WTC11 (cell line): ENCODE measurements at regions not wholly inside any gene's neighbourhood (a gene's known extent, or its start where the extent isn't known, plus 50 kb on each side); places are given as distances from the start of the nearest gene placed in this dataset.

Experiments
- ATAC-seq: fragments of 200-7000 bp; cut with Tn5 transposase; 2 replicates; pipeline ENCODE4 v1.10.0; 2021; ENCODE audit warnings: mild to moderate bottlenecking, moderate library complexity
- CTCF ChIA-PET: fragments of 300-600 bp; sonication (Branson Sonifier 250); formaldehyde crosslinking; loops from one replicate; lab custom pipeline; 2021; ENCODE audit warnings: antibody characterized with exemption; lab: Charles Lee
- POLR2A ChIA-PET: fragments of 350-600 bp; sonication (Branson Sonifier 250); formaldehyde crosslinking; loops from one replicate; lab custom pipeline; 2021; ENCODE audit warnings: antibody characterized with exemption; lab: Charles Lee
- DNase-seq: peaks from one replicate; pipeline ENCODE4 v3.0.0; 2021; ENCODE audit warnings: low spot score
- H3K27ac Mint-ChIP-seq: 2 replicates; pipeline ENCODE4 v1.8.0; 2021; ENCODE audit warnings: mixed read lengths
- H3K27me3 Mint-ChIP-seq: 2 replicates; pipeline ENCODE4 v1.8.0; 2021; ENCODE audit warnings: low read depth, mild to moderate bottlenecking, moderate library complexity, mixed read lengths
- H3K36me3 Mint-ChIP-seq: 2 replicates; pipeline ENCODE4 v1.8.0; 2021; ENCODE audit warnings: mixed read lengths
- H3K4me1 Mint-ChIP-seq: 2 replicates; pipeline ENCODE4 v1.8.0; 2022; ENCODE audit warnings: mixed read lengths
- H3K4me3 Mint-ChIP-seq: 2 replicates; pipeline ENCODE4 v1.8.0; 2021; ENCODE audit warnings: mild to moderate bottlenecking, moderate library complexity, mixed read lengths
- H3K9me3 Mint-ChIP-seq: 2 replicates; pipeline ENCODE4 v1.8.0; 2021; ENCODE audit warnings: mixed read lengths
- AFF4 ChIP-seq: sonication (generic); formaldehyde crosslinking; IDR thresholded peaks from 2 replicates; pipeline ENCODE4 v1.8.1; 2023; ENCODE audit warnings: mild to moderate bottlenecking, missing genetic modification reagents, borderline replicate concordance
- CBFB ChIP-seq: sonication (generic); formaldehyde crosslinking; IDR thresholded peaks from 2 replicates; pipeline ENCODE4 v1.8.1; 2022; ENCODE audit warnings: mild to moderate bottlenecking, low read depth, missing genetic modification reagents
- EMX1 ChIP-seq: fragments of 250-450 bp; sonication (Bioruptor Pico); IDR thresholded peaks from 2 replicates; pipeline ENCODE4 v1.8.0; 2021; ENCODE audit warnings: mild to moderate bottlenecking
- HMGA2 ChIP-seq: fragments of 250-450 bp; sonication (Bioruptor Pico); IDR thresholded peaks from 2 replicates; pipeline ENCODE4 v1.4.0; 2021; ENCODE audit warnings: mild to moderate bottlenecking, moderate library complexity
- IRF2 ChIP-seq: sonication (generic); formaldehyde crosslinking; IDR thresholded peaks from 2 replicates; pipeline ENCODE4 v1.8.0; 2022; ENCODE audit warnings: low read depth, missing genetic modification reagents, borderline replicate concordance
- JUN ChIP-seq: sonication (generic); formaldehyde crosslinking; IDR thresholded peaks from 2 replicates; pipeline ENCODE4 v1.8.0; 2023; ENCODE audit warnings: mild to moderate bottlenecking, missing genetic modification reagents
- MXD4 ChIP-seq: fragments of 250-450 bp; sonication (Bioruptor Pico); IDR thresholded peaks from 2 replicates; pipeline ENCODE4 v1.8.0; 2021; ENCODE audit warnings: mild to moderate bottlenecking, moderate library complexity, borderline replicate concordance
- NFYB ChIP-seq: sonication (generic); formaldehyde crosslinking; conservative IDR thresholded peaks from 2 replicates; pipeline ENCODE4 v1.8.0; 2022; ENCODE audit warnings: low read depth, missing genetic modification reagents
- RELA ChIP-seq: sonication (generic); formaldehyde crosslinking; IDR thresholded peaks from 2 replicates; pipeline ENCODE4 v1.8.1; 2022; ENCODE audit warnings: missing genetic modification reagents, mild to moderate bottlenecking, borderline replicate concordance
- RORB ChIP-seq: fragments of 250-450 bp; sonication (Bioruptor Pico); IDR thresholded peaks from 2 replicates; pipeline ENCODE4 v1.9.0; 2021; ENCODE audit warnings: mild to moderate bottlenecking
- SP1 ChIP-seq: sonication (generic); formaldehyde crosslinking; conservative IDR thresholded peaks from 2 replicates; pipeline ENCODE4 v1.8.1; 2022; ENCODE audit warnings: missing genetic modification reagents
- TEAD4 ChIP-seq: sonication (generic); formaldehyde crosslinking; IDR thresholded peaks from 2 replicates; pipeline ENCODE4 v1.8.0; 2022; ENCODE audit warnings: mild to moderate bottlenecking, missing genetic modification reagents
- ZNF263 ChIP-seq: sonication (generic); formaldehyde crosslinking; IDR thresholded peaks from 2 replicates; pipeline ENCODE4 v1.8.1; 2022; ENCODE audit warnings: low read depth, mild to moderate bottlenecking, moderate library complexity, missing genetic modification reagents
- ZNF281 ChIP-seq: sonication (generic); formaldehyde crosslinking; IDR thresholded peaks from 2 replicates; pipeline ENCODE4 v1.8.0; 2023; ENCODE audit warnings: mild to moderate bottlenecking, missing genetic modification reagents
- ZNF317 ChIP-seq: sonication (generic); formaldehyde crosslinking; IDR thresholded peaks from 2 replicates; pipeline ENCODE4 v1.8.1; 2023; ENCODE audit warnings: low read depth, mild to moderate bottlenecking, moderate library complexity, missing genetic modification reagents, borderline replicate concordance
- TF ChIP-seq, protein P1 (sequence below): fragments of 250-450 bp; sonication (Bioruptor Pico); IDR thresholded peaks from 2 replicates; pipeline ENCODE4 v1.8.0; 2021; ENCODE audit warnings: mild to moderate bottlenecking
- TF ChIP-seq, protein P2 (sequence below): sonication (generic); formaldehyde crosslinking; IDR thresholded peaks from 2 replicates; pipeline ENCODE4 v1.8.1; 2022; ENCODE audit warnings: missing genetic modification reagents, borderline replicate concordance
- TF ChIP-seq, protein P3 (sequence below): sonication (generic); formaldehyde crosslinking; IDR thresholded peaks from 2 replicates; pipeline ENCODE4 v1.8.1; 2023; ENCODE audit warnings: mild to moderate bottlenecking, missing genetic modification reagents
- TF ChIP-seq, protein P4 (sequence below): sonication (generic); formaldehyde crosslinking; IDR thresholded peaks from 2 replicates; pipeline ENCODE4 v1.8.0; 2023; ENCODE audit warnings: missing genetic modification reagents, mild to moderate bottlenecking, borderline replicate concordance
- TF ChIP-seq, protein P5 (sequence below): sonication (generic); formaldehyde crosslinking; IDR thresholded peaks from 2 replicates; pipeline ENCODE4 v1.8.0; 2022; ENCODE audit warnings: mild to moderate bottlenecking, missing genetic modification reagents

DNA sequence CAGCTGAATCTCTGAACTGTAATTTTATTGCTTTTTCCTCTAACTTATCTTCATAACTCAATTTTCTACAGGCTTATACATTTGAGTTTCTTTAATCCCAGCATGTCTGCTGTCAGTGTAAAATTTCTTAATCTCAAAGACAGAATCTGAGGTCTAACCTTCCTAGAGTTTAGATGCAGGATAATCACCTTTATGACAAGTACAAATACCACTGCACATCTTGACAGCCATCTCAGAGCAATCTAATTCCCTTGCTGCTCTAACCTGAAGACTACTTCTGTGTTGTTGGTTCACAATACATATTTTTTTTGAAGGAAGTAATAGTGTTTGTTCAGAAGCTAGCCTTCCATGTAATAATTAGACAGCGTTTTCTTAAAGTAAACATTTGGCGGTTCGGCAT lies 424.2 kb upstream of the ZWINT start:
- H3K27me3 Mint-ChIP-seq, result no peaks in the 10 kb centered on the region
- no peaks in the 10 kb centered on the region for H3K9me3 Mint-ChIP-seq
- POLR2A ChIA-PET, result no interaction called here
- TF ChIP-seq CBFB (CRISPR knock-in tag), result no peak
- no peak for TF ChIP-seq AFF4 (CRISPR knock-in tag)
- TF ChIP-seq RORB (CRISPR knock-in tag), result no peak
- TF ChIP-seq, protein P1, sequence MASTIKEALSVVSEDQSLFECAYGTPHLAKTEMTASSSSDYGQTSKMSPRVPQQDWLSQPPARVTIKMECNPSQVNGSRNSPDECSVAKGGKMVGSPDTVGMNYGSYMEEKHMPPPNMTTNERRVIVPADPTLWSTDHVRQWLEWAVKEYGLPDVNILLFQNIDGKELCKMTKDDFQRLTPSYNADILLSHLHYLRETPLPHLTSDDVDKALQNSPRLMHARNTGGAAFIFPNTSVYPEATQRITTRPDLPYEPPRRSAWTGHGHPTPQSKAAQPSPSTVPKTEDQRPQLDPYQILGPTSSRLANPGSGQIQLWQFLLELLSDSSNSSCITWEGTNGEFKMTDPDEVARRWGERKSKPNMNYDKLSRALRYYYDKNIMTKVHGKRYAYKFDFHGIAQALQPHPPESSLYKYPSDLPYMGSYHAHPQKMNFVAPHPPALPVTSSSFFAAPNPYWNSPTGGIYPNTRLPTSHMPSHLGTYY (CRISPR knock-in tag), result no peak
- no peak for TF ChIP-seq NFYB (CRISPR knock-in tag)
- no peak for TF ChIP-seq IRF2 (CRISPR knock-in tag)
- TF ChIP-seq, protein P2, sequence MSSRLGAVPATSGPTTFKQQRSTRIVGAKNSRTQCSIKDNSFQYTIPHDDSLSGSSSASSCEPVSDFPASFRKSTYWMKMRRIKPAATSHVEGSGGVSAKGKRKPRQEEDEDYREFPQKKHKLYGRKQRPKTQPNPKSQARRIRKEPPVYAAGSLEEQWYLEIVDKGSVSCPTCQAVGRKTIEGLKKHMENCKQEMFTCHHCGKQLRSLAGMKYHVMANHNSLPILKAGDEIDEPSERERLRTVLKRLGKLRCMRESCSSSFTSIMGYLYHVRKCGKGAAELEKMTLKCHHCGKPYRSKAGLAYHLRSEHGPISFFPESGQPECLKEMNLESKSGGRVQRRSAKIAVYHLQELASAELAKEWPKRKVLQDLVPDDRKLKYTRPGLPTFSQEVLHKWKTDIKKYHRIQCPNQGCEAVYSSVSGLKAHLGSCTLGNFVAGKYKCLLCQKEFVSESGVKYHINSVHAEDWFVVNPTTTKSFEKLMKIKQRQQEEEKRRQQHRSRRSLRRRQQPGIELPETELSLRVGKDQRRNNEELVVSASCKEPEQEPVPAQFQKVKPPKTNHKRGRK (CRISPR knock-in tag), result no peak
- TF ChIP-seq, protein P3, sequence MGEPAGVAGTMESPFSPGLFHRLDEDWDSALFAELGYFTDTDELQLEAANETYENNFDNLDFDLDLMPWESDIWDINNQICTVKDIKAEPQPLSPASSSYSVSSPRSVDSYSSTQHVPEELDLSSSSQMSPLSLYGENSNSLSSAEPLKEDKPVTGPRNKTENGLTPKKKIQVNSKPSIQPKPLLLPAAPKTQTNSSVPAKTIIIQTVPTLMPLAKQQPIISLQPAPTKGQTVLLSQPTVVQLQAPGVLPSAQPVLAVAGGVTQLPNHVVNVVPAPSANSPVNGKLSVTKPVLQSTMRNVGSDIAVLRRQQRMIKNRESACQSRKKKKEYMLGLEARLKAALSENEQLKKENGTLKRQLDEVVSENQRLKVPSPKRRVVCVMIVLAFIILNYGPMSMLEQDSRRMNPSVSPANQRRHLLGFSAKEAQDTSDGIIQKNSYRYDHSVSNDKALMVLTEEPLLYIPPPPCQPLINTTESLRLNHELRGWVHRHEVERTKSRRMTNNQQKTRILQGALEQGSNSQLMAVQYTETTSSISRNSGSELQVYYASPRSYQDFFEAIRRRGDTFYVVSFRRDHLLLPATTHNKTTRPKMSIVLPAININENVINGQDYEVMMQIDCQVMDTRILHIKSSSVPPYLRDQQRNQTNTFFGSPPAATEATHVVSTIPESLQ (CRISPR knock-in tag), result no peak
- TF ChIP-seq EMX1 (CRISPR knock-in tag), result no peak
- TF ChIP-seq SP1 (CRISPR knock-in tag), result no peak
- no peak for TF ChIP-seq ZNF263 (CRISPR knock-in tag)
- no peak for TF ChIP-seq JUN (CRISPR knock-in tag)
- no peak for TF ChIP-seq ZNF281 (CRISPR knock-in tag)
- TF ChIP-seq, all 79 proteins: peak for 0
- Mint-ChIP-seq H3K4me1 (no peaks in the 10 kb centered on the region), H3K36me3 (no peaks in the 10 kb centered on the region), H3K4me3 (no peak overlapping the region), H3K27ac (no peak overlapping the region)
- DNase-seq, result no peak
- CTCF ChIA-PET, result no interaction called here
- ATAC-seq, result no peak

DNA sequence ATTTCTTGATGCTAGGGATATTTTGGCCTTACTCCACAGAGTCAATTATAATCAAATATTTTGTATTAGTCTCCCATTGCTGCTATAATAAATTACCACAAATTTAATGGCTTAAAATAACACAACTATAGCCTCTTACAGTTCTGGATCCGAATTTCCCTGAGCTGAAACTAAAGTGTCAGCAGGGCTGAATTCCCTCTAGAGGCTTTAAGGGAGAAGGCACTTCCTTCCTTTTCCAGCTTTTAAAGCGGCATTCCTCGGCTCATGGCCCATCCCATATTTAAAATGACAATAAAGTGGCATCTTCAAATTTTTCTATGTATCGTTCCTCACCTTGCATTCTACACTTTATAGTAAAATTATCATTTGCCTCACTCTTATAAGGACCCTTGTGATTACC lies 421.4 kb upstream of the ZWINT start:
- Mint-ChIP-seq H3K27me3 (no peaks in the 10 kb centered on the region), H3K36me3 (no peaks in the 10 kb centered on the region), H3K4me1 (no peaks in the 10 kb centered on the region), H3K4me3 (no peak overlapping the region), H3K27ac (no peak overlapping the region), H3K9me3 (no peaks in the 10 kb centered on the region)
- POLR2A ChIA-PET, result no interaction called here
- DNase-seq (no peak), ATAC-seq (peak; percentile 84)
- CTCF ChIA-PET, result interaction anchor here (0.6 to 1.3 kb wide), 6 partner anchors 9 to 421 kb away, joined by 3 to 7 read pairs (median 3); partner anchors contain the start of gene ZWINT
- TF ChIP-seq TEAD4 (CRISPR knock-in tag) (no peak), MXD4 (no peak), HMGA2 (no peak), RELA (CRISPR knock-in tag) (no peak), ZNF317 (CRISPR knock-in tag) (no peak)
- TF ChIP-seq, protein P4, sequence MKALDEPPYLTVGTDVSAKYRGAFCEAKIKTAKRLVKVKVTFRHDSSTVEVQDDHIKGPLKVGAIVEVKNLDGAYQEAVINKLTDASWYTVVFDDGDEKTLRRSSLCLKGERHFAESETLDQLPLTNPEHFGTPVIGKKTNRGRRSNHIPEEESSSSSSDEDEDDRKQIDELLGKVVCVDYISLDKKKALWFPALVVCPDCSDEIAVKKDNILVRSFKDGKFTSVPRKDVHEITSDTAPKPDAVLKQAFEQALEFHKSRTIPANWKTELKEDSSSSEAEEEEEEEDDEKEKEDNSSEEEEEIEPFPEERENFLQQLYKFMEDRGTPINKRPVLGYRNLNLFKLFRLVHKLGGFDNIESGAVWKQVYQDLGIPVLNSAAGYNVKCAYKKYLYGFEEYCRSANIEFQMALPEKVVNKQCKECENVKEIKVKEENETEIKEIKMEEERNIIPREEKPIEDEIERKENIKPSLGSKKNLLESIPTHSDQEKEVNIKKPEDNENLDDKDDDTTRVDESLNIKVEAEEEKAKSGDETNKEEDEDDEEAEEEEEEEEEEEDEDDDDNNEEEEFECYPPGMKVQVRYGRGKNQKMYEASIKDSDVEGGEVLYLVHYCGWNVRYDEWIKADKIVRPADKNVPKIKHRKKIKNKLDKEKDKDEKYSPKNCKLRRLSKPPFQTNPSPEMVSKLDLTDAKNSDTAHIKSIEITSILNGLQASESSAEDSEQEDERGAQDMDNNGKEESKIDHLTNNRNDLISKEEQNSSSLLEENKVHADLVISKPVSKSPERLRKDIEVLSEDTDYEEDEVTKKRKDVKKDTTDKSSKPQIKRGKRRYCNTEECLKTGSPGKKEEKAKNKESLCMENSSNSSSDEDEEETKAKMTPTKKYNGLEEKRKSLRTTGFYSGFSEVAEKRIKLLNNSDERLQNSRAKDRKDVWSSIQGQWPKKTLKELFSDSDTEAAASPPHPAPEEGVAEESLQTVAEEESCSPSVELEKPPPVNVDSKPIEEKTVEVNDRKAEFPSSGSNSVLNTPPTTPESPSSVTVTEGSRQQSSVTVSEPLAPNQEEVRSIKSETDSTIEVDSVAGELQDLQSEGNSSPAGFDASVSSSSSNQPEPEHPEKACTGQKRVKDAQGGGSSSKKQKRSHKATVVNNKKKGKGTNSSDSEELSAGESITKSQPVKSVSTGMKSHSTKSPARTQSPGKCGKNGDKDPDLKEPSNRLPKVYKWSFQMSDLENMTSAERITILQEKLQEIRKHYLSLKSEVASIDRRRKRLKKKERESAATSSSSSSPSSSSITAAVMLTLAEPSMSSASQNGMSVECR (CRISPR knock-in tag), result no peak
- TF ChIP-seq, protein P5, sequence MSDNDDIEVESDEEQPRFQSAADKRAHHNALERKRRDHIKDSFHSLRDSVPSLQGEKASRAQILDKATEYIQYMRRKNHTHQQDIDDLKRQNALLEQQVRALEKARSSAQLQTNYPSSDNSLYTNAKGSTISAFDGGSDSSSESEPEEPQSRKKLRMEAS, result no peak
